HG02885 (cell line): ENCODE measurements at regions not wholly inside any gene's neighbourhood (a gene's known extent, or its start where the extent isn't known, plus 50 kb on each side); places are given as distances from the start of the nearest gene placed in this dataset.
"Not testable (repeated sequence)": the region's sequence is repeated elsewhere in the genome, so short reads cannot be mapped to it uniquely, and the experiment has no call there.

Experiments used
- ATAC-seq: cut with Tn5 transposase; IDR thresholded peaks from one replicate; pipeline ENCODE4 v1.9.1; 2021; ENCODE audit warnings: mild to moderate bottlenecking; ENCODE audit not compliant: unreplicated experiment, poor library complexity

DNA sequence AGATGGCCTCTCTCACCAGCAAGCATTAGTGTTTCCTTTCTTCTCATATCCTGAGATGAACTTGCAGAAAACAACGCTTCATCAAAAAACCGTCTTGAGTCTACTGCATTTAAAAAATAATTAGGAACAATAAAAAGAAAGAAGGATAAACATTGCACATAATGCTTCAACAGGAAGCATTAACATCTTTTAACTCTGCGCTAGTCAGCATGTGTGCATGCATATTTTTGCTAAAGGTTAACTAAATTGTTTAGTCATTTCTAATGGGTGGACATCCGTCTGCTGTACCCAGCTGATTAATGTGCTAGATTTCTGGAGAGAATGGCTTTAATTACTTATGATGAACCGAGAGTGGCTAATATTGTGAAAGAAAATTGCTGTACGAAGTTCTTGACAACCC lies 349.3 kb downstream of the SOX4 start:
- ATAC-seq: no peak

DNA sequence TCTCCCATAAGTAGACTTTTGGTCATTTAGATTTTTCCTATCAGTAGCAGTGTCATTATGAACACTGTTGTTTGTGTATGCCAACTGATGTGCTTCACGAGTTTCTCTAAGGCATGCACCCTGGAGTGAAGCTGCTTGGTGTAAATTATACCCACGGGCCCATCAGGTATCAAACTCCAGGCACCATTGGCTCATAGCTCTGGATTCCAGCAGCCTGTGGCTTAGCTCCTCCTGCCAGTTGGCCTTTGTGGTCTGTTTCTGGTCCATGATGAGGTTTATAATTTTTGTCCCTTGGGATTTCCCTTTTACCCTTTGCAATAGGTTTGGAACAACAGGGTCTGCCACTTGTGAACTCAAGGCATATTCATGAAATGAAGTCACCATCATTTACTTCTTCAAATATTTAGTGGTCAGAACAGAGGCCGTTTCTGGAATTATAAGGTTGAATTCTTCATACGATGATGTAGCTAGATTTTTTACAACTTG lies 350.5 kb downstream of the PRL start:
- no peak for ATAC-seq

DNA sequence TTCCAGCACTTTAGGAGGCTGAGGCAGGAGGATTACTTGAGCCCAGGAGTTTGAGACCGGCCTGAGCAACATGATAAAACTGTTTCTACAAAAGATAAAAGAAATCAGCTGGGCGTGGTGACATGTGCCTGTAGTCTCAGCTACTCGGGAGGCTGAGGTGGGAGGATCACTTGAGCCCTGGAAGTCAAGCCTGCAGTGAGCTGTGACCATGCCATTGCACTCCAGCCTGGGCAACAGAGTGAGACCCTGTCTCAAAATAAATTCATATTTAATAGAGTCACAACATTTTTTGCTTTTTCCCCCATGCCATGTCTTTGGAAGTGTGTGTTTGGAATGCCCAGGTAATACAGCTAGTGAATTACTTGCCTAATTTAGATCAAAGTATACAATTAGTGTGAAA lies 349.6 kb downstream of the PRL start:
- ATAC-seq: not testable (repeated sequence)

DNA sequence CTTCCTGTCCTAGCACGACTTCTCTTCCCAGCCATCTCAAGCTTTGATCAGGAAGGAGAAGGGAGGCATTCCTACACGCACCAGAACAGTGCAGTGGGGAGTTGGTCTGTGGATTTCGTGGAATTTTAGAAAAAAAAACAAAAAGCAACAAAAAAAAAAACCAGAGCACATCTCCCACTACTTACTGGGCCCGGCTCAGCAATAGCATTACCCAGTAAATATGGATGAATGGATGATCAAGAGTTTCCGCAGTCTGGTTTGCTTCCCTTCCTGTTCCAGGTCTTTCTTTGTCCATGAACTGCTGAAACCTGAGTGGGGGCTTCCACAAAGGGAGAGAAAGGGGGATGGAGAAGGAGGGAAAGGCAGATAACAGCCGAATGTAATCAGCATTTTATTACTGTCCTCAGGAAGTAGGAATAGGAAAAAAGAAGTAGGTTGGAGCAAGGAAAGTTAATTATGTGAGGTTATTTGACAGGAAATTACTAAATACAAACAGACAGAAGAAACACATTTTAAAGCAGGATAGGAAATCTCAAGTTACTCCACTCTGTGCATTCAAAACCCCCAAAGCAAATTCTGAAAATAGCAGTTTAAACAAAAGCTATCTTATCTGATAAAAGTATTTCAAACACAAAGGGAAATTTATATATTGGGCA lies 349.0 kb downstream of the PRL start:
- no peak for ATAC-seq

DNA sequence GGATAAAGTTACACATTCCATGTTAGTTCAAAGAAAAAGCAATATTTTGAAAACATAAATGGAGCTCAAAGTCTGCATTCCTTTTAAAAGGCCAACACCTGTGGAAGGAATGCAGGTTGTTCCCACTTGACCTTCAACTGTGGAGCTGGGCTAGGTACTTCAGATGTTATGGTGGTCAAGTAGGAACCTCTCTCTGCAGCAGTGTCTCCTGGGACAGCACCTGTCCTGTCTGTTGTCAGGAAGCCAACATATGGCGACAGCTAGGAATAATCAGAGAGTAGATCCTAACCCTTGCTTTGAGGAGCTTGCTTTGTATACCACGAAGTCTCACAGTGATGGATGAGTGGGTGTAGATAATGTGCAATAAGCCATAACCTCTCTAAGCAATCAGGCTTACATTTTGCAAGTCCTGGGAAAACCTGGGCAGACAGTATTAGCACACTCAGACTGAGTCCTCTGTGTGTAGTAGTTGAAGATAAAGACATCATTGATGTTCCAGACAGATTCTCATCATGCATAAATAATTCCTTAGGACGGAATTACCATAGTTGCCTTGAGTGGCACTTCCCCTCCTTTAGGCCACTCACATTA lies 347.5 kb downstream of the PRL start:
- ATAC-seq: no peak

DNA sequence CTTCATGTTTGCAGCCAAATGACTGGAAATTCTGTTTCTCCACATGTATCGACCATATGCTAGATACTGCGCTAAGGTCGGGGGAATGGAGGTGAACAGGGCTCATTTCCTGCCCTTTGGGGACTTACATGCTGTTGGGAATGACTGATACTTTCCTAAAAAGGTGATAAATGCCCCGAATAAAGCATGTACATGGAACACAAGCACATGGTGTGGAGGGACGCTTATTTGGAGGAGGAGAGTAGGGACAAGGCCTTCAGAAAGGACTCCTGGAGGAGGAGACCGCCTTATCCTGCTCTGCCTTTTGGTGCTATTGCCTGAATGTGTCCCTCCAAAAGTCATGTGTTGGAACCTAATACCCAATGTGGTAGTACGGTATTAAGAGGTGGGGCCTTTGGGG lies 344.5 kb downstream of the PRL start:
- ATAC-seq: no peak

DNA sequence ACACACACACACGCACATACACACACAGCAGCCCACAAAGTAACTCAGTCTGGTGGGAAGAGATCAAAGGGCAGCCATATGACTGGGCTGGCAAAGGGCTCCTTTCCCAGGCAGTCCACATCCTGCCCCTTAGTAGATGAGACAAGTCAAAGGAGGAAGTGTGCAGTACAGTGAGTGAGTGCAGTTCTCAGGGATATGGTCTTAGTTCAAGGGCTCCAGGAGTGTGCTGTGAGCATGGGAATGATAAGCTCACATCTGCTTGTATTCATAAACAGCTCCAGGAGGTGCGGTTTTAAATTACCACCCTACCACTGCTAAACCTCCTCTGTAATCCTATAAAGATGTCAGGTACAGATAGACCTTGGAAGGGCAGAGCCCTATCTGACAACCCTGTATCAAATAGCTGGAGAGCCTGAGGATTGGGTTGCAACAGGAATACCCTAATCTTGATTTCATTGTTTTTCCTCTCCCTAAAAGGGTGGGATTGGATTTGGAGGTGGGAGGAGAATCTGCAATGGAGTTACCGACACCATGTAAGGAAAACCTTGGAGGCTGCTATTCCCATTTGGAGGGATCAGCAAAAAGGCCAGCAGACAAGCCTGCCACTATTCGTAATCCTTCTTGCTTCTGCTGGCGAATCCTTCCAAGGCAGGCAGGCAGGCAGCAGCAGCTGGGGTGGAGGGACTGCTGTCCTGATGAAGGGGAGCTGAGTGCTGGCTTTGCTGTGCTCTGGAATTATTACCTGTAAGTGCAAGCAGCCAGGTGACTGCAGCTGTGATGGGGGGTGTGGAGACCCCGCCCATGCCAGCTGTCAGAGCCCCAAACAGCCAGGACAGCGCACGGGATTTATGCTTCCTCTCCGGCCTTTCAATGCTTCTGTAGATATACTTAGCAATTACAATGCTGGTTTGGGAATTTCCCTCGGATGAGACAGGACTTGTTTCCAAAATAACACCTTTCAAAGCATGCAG lies 342.7 kb downstream of the PRL start:
- no peak for ATAC-seq

DNA sequence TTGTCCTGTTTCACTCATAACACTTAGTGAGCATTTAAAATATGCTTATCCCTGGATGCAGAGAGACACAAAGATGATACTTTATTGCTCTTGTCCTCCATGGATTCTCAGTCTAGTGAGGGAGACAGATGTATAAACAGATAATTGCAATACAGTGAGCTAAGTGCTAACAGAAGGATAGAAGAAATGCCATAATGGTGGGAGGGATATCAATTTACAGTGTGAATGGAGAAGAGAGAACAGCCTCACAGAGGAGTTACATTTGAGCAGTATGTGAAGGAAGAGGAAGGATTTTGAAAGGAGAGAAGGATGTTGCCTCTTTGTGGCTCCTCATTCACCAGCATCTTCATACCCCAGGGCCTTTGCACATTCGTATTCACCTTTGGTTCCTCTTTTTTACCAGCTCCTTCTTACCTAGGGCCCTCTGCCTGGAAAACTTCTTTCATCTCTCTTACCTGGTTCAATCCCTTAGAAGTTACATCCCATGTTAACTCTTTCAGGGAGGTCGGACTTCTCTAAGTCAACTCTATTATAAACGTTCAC lies 341.7 kb downstream of the PRL start:
- no peak for ATAC-seq

DNA sequence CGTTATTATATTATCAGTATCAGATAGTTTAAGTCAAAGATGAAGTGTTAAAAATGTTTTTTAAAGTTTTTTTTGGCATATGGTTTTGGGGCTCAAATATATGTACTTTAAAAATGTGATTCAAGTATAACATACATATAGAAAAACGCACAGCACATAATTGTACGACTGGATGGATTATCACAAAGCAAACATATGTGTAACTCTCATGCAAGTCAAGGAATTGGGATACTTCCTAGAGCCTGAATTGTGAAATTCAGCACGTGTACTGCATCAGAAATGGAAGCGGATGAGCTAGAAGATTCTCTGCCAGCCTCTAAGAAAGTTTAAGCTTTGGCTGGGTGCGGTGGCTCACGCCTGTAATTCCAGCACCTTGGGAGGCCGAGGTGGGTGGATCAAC lies 340.9 kb downstream of the PRL start:
- no peak for ATAC-seq

DNA sequence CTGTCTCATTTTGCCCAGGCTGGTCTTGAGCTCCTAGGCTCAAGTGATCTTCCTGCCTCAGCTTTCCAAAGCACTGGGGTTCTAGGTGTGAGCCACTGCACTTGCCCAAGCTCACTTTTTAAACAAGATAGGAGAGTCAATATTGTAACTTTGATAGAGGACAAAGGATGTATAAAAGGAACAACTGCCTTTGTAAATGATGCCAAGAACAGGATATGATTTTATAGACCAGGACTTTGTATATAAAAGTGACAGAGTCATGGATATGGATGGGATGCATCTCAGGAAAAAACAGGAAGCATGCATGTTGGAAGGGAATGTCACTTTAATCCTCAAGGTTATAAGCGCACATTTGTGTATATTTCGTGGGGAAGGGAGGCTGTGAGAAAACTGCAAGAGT lies 338.4 kb downstream of the PRL start:
- no peak for ATAC-seq

DNA sequence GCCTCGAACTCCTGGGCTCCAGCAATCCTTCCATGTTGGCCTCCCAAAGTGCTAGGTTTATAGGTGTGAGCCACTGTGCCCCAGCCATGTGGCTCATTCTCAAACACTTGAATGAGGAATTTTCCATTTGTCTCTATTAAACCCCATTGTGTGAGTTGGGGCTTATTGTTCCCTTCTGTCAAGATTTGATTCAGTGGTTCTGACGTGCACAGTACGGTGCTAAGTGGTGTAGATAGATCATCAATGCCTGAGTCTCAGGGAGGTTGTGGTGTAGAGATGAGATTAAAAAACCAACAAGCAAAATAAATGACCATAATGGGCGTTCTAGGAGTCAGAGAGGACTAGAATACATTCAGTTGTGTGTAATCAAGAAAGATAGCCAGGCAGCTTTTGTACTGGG lies 335.6 kb downstream of the PRL start:
- no peak for ATAC-seq

DNA sequence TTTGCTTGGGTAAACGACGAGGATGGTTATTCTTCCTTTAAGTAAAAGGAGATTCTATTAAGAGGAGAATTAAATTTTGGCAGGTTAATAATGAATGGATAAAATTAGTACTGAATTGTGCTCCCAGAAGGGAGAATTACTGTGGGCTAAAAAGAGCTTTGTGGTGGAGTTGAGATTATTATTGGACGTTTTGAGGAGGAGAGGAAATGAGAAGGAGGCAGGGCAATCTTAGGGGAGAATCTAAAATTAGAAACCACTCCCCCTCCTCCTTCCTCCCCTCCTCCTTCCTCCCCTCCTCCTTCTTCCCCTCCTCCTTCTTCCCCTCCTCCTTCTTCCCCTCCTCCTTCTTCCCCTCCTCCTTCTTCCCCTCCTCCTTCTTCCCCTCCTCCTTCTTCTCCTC lies 331.8 kb downstream of the PRL start:
- no peak for ATAC-seq

DNA sequence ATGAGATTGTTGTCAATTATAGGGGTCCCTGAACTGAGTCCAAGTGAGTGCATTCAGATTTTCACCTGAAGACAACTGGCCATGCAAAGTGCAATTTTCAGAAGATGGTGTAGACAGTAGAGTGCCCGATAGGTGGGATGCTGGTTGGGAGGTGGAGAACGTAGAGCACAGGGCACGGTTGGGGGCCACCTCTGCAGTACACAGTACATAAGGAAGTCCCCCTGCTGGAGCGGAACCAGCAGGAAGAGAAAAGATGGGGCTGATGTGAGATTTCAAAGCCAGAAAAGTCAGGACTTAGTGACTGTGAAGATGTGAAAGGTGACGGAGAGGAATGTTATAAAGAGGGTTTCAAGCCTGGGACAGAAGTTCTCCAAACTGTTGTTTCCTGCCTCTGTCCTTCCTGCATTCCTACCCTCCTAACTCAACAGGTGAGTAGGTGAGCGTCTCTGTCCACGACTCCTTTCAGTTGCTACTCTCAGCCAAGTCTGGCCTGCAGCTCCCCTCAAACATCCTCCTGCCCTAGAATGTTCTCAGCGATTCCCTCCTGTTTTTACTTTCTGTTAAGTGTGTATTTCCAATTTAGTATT lies 330.8 kb downstream of the PRL start:
- ATAC-seq: no peak

DNA sequence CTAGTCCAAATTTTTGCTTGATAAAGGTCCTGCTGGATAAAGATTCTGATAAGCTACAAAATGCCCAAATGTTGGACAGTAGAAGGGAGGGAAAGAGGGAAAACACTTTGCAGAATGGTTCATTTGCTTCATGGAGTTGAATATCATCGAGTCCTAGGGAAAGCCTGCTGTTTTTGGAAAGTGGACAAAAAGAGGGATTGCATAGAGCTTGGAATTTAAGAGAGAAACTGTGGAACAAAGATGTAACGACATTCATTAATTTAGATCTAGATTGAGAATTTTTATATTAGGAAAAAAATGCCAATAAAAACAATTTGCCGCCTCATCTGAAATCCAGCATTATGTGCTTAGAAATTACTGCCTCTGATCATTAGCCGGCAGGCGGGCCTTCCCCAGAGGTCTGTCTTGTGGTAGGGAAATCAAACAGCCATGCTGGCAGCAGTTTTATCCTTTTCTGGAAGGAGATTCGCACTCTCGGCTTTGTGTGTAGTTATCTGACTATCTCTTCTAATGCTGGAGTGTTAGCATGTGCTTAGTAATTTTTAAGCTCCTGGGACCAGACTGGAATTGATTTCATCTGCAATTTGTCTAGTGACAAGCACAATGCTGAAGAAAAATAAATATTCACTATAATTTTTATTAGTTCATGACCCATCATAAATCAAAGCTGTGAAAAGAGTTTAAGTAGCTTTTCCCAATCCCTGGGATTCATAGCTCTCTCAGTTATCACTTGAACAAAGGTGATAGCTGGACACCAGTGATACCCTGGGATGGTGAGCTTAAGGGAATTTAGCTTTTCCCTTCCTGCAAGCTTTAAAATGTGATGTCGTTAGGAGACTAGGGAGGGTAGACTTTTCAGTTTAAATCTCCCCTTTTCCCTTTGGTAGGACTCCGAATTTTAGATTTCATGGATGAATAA lies 329.5 kb downstream of the PRL start:
- no peak for ATAC-seq

DNA sequence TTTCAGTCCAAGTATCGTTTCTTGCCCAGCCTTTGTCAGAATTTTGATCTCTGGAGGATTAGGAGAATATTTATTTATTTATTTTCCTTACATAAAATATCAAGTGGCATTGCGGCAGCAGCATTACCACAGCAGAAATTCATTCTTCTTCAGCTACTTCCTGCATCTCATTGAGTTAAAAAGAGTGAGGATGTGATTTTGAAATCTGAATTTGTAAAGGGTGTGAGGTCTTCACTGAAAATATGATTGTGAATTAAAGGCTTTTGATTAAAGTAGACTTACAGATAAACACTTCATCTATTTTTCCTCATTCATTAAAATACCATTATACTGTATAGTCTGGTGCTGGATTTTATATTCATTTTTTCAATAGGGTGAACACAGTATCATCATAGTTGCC lies 328.4 kb downstream of the PRL start:
- no peak for ATAC-seq

DNA sequence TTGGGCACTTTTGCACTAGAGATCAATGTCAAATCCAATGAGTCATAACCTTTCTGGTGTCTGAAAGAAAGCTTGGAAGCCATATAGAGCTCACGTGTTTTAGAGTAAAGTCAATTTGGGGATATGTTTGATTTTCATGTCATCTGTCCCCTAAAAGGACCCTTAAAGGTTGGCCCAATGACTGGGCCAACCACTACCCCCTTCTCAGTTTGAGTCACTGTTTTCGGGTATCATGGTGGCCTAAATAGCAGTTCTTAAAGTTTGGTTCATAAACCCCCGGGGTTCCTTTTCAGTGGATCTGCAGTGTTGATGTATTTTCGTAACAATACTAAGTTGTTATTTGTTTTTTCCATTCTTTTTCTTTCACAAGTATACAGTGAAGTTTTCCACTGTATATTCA lies 327.6 kb downstream of the PRL start:
- ATAC-seq: no peak

DNA sequence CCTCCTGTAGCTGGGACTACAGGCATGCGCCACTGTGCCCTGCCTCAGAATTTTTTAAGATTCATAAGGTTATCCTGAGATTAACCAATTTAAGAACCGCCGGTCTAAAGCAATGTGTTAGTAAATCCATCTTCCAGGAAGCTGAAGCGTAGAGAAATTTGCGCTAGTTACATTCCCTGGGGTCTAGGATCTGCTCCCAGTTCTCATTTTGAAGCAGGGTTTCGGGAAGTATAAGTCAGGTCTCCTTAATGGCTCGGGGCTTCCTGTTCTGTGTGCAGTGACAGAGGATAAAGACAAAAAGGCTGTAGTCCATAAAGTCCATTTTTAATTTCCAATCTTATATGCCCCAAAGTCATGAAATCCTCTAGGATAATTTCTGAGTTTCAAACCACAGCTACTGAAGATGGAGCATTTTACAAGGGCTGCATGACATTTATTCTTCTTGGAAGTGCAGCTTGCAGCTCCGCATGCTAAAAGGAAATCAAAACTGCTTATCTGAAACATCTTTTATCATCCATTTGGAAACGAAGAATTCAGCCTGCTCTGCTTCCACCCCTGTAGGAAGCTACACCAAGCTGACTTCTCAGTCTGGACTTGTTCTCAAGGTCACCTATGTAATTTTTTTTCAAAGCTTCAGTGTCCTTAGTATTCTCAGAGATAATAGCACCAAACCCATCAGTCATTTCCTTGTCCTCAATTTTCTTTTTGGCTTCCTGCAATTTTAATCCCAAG lies 326.1 kb downstream of the PRL start:
- ATAC-seq: no peak

DNA sequence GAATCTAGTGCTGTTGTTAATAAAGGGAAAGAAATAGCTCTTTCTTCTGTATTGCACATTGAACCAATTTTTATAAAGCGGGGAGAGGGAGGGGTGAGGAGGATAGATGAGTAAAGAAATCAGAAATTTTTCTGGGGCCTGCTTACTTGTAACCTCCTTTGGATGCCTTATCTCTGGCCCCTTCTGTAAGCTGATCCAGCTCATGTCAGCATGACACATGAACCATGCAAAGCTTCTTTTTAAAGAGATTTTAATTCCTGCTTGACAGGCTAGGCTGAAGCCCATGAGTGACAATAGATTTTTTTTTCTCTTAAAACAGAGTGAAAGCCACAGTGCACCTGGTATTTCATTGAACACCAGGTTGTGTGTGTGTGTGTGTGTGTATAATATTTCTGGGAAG lies 325.3 kb downstream of the PRL start:
- no peak for ATAC-seq

DNA sequence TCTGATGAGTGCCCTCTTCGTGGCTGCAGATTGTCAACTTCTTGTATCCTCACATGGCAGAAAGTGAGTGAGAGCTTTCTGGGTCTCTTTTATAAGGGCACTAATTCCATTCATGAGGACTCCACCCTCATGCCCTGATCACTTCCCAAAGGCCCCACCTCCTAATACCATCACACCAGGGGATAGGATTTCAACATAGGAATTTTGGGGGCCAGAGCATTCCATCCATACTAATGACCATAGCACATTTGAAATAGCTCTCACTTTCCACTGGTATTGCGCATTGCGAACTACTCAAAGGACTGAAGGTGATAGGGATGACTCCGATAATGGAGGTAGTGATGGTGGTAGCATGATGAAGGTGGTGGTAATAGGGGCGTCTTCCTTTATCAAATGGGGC lies 324.3 kb downstream of the PRL start:
- ATAC-seq: no peak
